ENCODE measurements at regions not wholly inside any gene's neighbourhood (a gene's known extent, or its start where the extent isn't known, plus 50 kb on each side); places are given as distances from the start of the nearest gene placed in this dataset.

DNA sequence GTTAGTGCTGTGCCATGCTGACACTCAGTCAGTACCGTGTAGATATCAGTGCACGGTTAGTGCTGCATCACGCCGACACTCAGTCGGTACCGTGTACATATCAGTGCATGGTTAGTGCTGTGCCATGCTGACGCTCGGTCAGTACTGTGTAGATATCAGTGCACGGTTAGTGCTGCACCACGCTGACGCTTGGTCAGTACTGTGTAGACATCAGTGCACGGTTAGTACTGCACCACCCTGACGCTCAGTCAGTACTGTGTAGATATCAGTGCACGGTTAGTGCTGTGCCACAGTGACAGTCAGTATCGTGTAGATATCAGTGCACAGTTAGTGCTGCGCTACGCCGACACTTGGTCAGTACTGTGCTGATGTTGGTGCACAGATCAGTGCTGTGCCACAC, 102.8 kb upstream of the ZNF469 start:
- Histone ChIP-seq H3K4me3 (no peak overlapping the region), H3K79me2 (ENCODE audit: control insufficient read depth, insufficient read depth, low read length) (no peaks in the 10 kb centered on the region), H3K9ac (ENCODE audit: insufficient read depth in 1 of 2, low read depth in 2 of 2, low read length in 2 of 2) (no peak overlapping the region), H4K20me1 (replicated peaks; ENCODE audit: control insufficient read depth, insufficient read depth, low read length) (no peaks in the 10 kb centered on the region), H3K27me3 (ENCODE audit: control insufficient read depth in 2 of 2, insufficient read depth in 2 of 2, low read length in 2 of 2) (peaks cover 0 to 15% of the 10 kb centered on the region in 2 experiments; a peak in 1 of 5 replicates), H3K4me1 (replicated peaks in 1 of 2; ENCODE audit: control insufficient read depth in 2 of 2, insufficient read depth in 2 of 2, low read length in 2 of 2) (peaks cover 7 to 15% of the 10 kb centered on the region in 2 experiments; a peak in 4 of 5 replicates), H2AFZ (ENCODE audit: low read depth, low read length) (no peak overlapping the region), H3K9me1 (ENCODE audit: control insufficient read depth, insufficient read depth, low read length) (no peaks in the 10 kb centered on the region), H3K27ac (ENCODE audit: extremely low read depth, low read depth, low read length) (no peak overlapping the region), H3K4me2 (ENCODE audit: insufficient read depth, low read length) (no peak overlapping the region), H3K9me3 (replicated peaks; ENCODE audit: control insufficient read depth, insufficient read depth, low read depth, low read length) (no peaks in the 10 kb centered on the region; the same call in 1 of the 2 replicates), H3K36me3 (ENCODE audit: control insufficient read depth, insufficient read depth, low read length) (no peaks in the 10 kb centered on the region)
- TF ChIP-seq, protein P1, sequence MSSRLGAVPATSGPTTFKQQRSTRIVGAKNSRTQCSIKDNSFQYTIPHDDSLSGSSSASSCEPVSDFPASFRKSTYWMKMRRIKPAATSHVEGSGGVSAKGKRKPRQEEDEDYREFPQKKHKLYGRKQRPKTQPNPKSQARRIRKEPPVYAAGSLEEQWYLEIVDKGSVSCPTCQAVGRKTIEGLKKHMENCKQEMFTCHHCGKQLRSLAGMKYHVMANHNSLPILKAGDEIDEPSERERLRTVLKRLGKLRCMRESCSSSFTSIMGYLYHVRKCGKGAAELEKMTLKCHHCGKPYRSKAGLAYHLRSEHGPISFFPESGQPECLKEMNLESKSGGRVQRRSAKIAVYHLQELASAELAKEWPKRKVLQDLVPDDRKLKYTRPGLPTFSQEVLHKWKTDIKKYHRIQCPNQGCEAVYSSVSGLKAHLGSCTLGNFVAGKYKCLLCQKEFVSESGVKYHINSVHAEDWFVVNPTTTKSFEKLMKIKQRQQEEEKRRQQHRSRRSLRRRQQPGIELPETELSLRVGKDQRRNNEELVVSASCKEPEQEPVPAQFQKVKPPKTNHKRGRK (tag; IDR thresholded peaks at IDR 0.05): no peak
- TF ChIP-seq, protein P2, sequence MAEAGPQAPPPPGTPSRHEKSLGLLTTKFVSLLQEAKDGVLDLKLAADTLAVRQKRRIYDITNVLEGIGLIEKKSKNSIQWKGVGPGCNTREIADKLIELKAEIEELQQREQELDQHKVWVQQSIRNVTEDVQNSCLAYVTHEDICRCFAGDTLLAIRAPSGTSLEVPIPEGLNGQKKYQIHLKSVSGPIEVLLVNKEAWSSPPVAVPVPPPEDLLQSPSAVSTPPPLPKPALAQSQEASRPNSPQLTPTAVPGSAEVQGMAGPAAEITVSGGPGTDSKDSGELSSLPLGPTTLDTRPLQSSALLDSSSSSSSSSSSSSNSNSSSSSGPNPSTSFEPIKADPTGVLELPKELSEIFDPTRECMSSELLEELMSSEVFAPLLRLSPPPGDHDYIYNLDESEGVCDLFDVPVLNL (CRISPR knock-in tag; IDR thresholded peaks at IDR 0.05; ENCODE audit: low read depth): 0 out of 2 replicates have a peak, but pooled peaks have one; percentile 23
- no TSS peak for BruUV-seq (replicated peaks)
- intact Hi-C loops (cut with micrococcal nuclease): loop anchor here (10.0 kb wide), 2 partner anchors 95 to 125 kb away; no protein-coding TSS in a partner anchor
- FAIRE-seq: no peak
- CTCF ChIA-PET (ENCODE audit: low intra/inter-chr PET ratio): no interaction called here
- POLR2A ChIA-PET: no interaction called here
- WGBS (ENCODE audit: insufficient coverage, low coverage, missing lambda C conversion rate): 79% methylated on average over 17 of the region's 18 CpGs
- in situ Hi-C loops (cut with MboI): no loop called here
- DNase-seq (ENCODE audit: extremely low read depth in 1 of 4, low spot score in 3 of 4): no peak
- ATAC-seq: no peak

All from K562 (cell line).